HG02588 (cell line): ENCODE measurements at regions not wholly inside any gene's neighbourhood (a gene's known extent, or its start where the extent isn't known, plus 50 kb on each side); places are given as distances from the start of the nearest gene placed in this dataset.

Experiments
- ATAC-seq: cut with Tn5 transposase; IDR thresholded peaks from one replicate; pipeline ENCODE4 v1.9.1; 2021; ENCODE audit warnings: mild to moderate bottlenecking, moderate library complexity; ENCODE audit not compliant: unreplicated experiment

DNA sequence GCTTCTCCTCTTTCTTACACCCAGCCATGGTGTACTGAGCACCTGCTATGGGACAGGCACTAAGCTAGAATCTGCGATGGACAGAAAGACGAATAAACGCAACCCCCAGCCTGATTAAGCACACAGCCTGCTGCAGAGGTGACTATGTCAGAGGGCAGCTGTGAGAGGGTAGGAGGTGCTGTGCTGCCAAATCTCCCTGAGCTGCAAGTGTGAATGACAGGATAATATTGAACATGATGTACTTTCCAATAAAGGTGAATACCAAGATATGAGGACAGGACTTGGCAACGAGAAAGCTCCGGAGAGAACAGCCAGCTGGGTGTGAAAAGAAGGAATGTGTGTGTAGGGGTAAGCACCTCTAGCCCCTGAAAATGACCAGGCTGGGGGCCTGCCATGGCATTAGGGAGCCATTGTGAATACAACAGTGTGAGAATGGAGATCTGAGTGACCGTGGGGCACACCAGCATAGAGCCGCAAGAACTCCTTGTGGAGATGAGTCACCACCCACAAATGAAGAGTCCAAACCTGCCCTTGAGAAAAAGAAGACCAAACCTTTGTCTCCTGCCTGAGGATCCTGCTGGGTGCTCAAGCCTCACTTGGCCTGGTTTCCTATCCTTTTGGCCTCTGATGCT is 83.0 kb upstream of the ATF3 start:
- ATAC-seq, result no peak

DNA sequence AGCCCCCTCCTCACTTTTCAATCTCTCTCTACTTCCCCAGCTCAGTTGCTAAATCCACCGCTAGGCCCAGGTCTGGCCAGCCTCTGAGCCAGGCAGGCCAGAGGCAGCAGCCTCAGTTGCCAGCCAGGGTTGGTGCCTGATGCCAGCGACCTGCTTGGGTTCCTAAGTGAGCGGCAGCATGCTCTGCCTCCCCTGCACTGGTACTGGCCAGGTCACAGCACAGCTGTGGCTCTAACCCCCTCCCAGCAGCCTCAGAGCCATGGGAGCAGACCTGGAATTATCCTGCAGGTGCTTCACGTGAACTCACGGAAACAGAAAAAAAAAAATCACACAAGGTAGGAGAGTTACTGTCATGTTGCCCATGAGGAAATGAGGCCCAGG is 82.5 kb upstream of the ATF3 start:
- ATAC-seq, result no peak

- no peak for ATAC-seq
These were observed 80.1 kb upstream of the ATF3 start for GRCh38 chr1:212528501-212528900.

DNA sequence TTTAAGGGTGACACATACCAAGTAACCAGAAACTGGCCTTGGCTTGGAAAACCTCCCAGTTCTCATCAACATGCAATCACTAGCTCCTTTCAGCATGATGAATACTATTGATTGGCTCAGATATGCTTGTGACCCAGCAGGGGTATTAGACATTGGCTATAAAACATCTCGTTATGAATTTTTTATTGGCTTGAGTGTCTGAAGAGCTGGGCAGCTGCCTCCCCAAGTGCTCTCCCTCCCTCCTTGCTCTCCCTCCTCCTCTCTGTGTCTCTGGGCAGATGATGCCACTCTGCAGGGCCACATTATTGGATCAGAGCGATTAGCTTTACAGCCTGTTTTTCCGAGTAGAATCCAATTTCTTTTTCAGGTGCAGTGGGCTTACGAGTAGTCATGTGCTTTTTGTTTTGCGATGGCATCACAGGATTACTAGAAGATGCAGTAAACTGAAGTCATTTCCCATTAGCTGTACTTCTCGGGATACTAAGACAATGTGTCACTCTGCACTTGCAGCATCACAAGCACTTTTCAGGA is 79.3 kb upstream of the ATF3 start:
- ATAC-seq, result no peak

DNA sequence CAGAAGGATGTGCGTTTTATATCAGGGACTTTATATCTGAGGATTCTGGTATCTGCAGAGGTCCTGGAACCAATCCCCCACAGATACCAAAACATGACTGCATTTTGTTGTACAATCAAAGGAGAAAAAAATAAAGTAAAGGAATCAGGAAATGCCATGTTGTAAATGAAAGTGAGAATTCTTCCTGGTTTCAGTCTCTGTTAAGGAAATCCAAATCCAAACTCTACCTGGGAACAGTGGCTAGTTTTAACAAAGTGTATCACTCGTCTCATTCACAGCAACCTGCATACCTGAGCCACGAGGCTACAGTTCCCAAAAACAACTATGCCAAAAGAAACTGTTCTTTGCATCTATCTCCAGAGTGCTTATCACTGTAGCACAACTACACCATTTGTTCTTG is 77.3 kb upstream of the ATF3 start:
- no peak for ATAC-seq

- no peak for ATAC-seq
These were observed 76.8 kb upstream of the ATF3 start for GRCh38 chr1:212531796-212532195.

DNA sequence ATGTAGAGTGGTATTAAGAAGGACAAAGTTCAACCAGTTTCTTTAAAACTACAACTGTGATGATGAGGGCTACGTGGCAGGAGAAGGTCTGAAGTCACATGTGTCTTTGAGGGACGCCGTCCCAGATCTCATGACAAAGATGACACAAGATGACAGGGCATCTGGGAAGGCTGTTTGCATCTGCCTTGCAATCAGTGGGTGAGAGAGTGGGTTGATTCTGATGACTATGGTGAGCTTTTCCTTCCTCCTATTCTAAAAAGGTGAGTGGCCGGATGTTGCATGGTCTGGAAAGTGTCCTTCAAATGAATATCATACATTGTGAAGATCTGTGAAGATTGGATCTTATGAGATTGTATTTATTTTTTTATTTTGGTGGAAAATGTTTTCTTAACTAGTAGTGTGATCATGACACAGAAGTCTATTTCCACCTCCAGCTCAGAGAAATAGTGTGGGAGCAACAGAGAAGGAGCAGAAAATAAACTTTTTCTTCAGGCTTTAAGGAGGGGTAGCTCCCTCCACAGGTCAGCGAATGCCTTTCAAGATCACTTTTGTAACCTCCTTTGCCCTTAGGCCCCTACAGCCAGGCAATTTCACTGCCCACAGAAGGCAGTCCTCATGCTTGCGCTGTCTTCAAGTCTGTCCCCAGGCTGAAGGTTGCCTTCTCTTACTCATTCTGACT is 76.0 kb upstream of the ATF3 start:
- no peak for ATAC-seq

DNA sequence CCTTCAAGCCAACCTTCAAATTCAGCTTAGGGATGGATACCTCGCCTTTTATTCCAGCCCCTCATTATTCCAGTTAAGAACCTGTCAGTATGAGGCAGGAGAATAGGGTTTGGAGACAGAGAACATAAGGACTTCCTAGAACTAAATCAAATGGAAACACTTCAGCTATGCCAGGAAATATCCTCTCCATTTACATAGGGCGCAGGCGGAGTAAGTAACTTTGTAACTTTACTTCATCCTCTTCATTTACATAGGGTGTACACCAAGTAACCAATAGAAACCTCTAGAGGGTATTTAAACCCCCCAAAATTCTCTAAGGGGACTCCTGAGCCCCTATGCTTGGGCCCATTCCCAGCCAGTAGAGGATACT is 75.4 kb upstream of the ATF3 start:
- no peak for ATAC-seq

DNA sequence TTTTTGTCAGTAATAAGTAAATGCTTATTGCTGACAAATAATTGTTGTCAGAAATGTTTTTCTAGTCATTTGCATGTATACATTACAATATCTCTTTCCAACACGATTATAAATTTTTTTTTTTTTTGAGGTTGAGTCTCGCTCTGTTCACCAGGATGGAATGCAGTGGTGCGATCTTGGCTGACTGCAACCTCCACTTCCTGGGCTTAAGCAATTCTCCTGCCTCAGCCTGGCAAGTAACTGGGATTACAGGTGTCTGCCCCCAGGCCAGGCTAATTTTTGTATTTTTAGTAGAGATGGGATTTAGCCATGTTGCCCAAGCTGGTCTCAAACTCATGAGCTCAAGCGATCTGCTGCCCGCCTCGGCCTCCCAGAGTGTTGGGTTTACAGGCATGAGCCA is 72.0 kb upstream of the ATF3 start:
- no peak for ATAC-seq

DNA sequence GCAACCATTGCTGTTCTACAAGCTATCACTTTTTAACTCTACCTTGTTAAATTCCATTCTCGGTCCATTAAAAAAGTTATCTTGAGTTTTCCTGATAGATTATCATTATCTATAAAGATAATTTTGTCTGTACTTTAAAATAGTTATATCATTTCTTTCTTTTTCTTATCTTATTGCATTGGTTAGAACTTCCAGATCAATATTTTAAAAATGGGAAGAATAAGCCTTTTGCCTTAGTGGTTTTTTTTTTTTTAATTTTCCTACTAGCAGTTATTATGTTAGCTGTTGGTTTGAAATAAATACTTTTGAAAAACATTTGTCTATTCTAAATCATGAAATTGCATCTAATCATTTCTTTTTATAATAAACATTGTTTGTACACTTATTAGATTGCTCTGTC is 71.0 kb upstream of the ATF3 start:
- no peak for ATAC-seq

DNA sequence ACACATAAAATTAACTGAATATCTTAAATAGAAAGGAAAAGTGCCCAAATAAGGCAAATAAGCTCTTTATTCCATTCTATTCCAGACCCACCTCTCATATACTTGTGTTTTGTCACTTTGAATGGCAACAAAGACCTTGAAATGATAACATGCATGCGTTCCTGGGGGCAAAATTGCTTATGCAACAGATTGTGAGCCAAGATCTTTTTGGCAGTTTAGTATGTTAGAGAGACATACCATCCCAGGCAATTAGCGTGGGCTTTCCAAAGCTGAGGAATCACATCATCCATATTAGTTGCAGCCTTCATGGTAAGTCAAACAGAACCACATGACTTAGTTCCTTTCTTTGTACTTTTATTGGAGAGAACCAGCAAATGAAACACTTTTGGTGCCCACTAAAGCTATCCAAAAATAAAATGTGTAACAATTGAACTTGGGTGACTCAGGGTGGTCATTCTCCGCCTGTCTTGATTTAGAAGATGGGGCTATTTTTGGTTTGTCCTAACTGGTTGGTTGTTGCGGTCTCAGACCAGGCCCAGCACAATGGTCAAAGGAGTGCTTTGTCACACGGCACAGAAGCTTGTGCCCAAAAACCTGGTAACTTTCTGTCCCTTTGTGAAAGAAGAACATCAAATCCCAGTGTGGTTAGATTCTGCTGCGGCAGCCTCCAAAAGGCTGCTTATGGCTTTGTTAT is 68.7 kb upstream of the ATF3 start:
- no peak for ATAC-seq

GRCh38 chr1:212542761-212543187 is 65.8 kb upstream of the ATF3 start:
- no peak for ATAC-seq

GRCh38 chr1:212544110-212544509 is 64.5 kb upstream of the ATF3 start:
- no peak for ATAC-seq

- no peak for ATAC-seq
These were observed 62.5 kb upstream of the ATF3 start for GRCh38 chr1:212545941-212546635.

- ATAC-seq, result no peak
These were observed 59.0 kb upstream of the ATF3 start for GRCh38 chr1:212549503-212550017.

DNA sequence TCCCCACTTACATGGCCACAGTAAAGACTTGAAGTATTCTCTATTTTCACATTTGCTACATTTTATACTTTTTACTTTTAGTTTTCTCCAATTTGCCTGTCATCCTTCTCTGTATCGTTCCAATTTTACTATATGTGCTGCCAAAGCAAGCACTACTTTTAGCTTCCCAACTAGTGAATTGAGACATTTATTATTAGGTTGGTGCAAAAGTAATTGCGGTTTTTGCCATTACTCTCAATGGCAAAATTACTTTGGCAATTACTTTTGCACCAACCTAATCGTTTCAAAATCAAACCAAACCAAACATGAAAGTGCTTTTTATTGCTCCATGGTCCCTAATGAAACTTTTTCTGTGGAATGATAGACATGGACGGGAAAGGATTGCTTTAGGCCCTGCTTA is 56.6 kb upstream of the ATF3 start:
- ATAC-seq, result no peak

- ATAC-seq, result no peak
These were observed 54.9 kb upstream of the ATF3 start for GRCh38 chr1:212553676-212554075.

DNA sequence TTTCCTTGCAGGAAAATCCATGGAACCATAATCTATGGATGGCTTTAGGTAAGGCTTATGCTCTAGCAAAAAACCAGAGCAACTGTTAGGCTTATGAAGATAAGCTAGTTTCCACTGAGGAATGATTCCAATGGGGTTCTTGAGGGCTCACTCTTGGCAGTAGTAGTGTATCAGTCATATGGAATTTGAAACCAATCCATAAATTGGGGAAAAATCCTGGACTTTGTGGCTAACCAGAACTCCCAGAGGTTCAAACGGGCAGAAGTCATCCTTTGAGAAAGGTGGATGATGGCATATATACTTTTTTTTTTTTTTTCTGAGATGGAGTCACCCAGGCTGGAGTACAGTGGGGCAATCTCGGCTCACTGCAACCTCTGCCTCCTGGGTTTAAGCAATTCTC is 54.2 kb upstream of the ATF3 start:
- ATAC-seq, result no peak

- no peak for ATAC-seq
These were observed 53.1 kb upstream of the ATF3 start for GRCh38 chr1:212555426-212555825.

GRCh38 chr1:212556822-212557549 is 51.6 kb upstream of the ATF3 start:
- no peak for ATAC-seq
